ENCODE measurements at regions not wholly inside any gene's neighbourhood (a gene's known extent, or its start where the extent isn't known, plus 50 kb on each side); places are given as distances from the start of the nearest gene placed in this dataset.

GRCh38 chr16:6247775-6248174 is 1084.9 kb upstream of the RBFOX1 start:
- TF ChIP-seq, protein P1, sequence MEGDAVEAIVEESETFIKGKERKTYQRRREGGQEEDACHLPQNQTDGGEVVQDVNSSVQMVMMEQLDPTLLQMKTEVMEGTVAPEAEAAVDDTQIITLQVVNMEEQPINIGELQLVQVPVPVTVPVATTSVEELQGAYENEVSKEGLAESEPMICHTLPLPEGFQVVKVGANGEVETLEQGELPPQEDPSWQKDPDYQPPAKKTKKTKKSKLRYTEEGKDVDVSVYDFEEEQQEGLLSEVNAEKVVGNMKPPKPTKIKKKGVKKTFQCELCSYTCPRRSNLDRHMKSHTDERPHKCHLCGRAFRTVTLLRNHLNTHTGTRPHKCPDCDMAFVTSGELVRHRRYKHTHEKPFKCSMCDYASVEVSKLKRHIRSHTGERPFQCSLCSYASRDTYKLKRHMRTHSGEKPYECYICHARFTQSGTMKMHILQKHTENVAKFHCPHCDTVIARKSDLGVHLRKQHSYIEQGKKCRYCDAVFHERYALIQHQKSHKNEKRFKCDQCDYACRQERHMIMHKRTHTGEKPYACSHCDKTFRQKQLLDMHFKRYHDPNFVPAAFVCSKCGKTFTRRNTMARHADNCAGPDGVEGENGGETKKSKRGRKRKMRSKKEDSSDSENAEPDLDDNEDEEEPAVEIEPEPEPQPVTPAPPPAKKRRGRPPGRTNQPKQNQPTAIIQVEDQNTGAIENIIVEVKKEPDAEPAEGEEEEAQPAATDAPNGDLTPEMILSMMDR (IDR thresholded peaks at IDR 0.05) = no peak
- TF ChIP-seq POLR2A (IDR thresholded peaks at IDR 0.05) = no peak

All from transverse colon (tissue), 3 donors.